ENCODE measurements at regions not wholly inside any gene's neighbourhood (a gene's known extent, or its start where the extent isn't known, plus 50 kb on each side); places are given as distances from the start of the nearest gene placed in this dataset.
"Not testable (repeated sequence)": the region's sequence is repeated elsewhere in the genome, so short reads cannot be mapped to it uniquely, and the experiment has no call there.

- DNase-seq (ENCODE audit: low read depth): no peak
These were observed 52.9 kb upstream of the HDDC2 start for GRCh38 chr6:125354649-125355048.

DNA sequence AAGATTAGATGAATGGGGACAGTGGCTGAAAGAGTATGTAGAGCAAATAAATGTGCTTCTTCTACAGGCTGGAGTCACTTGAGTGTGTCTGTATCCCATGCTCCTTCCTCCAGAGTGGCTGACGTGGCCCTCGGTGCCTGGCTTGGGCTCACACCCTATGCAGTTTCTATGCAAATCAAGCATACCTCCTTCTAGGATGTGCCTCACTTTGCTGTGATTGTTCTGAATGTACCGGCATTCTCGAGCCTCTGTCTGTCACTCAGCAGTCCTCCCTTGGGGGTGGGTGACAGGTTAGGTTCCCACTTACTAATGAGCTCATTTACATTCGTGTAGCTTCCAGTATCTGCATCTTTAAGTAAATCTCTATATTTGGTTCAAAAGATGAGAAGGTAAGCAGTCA lies 55.1 kb upstream of the HDDC2 start:
- no peak for DNase-seq (ENCODE audit: low read depth)

GRCh38 chr6:125357515-125358256 lies 55.9 kb upstream of the HDDC2 start:
- no peak for DNase-seq (ENCODE audit: low read depth)

GRCh38 chr6:125358898-125359297 lies 57.1 kb upstream of the HDDC2 start:
- DNase-seq (ENCODE audit: low read depth): no peak

GRCh38 chr6:125361868-125362267 lies 60.1 kb upstream of the HDDC2 start:
- DNase-seq (ENCODE audit: low read depth): no peak

- peak; percentile 25 for DNase-seq (ENCODE audit: low read depth)
These were observed 61.5 kb upstream of the HDDC2 start for GRCh38 chr6:125363039-125363823.

GRCh38 chr6:125363824-125364165 lies 62.0 kb upstream of the HDDC2 start:
- DNase-seq (ENCODE audit: low read depth): no peak

GRCh38 chr6:125365230-125365629 lies 63.5 kb upstream of the HDDC2 start:
- DNase-seq (ENCODE audit: low read depth): no peak

DNA sequence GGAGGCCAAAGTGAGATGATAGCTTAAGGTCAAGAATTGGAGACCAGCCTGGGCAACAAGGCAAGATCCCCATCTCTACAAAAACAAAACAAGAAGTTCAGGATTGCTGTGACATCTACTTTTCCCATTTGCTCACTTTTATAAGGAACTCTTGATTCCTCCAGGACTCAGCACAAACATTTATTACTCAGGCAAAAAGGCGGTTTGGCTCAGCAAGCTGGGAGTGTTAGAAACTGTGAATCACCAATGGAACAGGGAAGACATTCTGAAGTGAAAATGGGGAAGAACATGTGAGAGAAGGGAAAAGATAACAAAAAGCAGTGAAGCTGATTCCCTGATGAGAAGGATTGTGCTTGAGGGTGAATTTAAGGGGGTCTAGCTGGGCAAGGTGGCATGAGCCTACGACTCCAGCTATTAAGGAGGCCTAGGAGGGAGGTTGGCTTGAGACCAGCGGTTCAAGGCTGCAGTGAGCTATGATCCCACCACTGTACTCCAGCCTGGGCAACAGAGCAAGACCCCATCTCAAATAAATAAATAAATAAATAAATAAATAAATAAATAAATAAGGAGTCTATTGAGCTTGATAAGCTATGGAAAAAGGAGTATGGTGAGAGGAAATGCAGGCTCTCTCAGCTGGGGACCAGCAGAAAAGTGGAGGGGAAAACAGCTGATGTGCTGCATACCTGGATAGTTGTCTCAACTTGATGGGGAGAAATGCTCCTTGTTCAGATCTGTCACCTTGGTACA lies 65.4 kb upstream of the HDDC2 start:
- no peak for DNase-seq (ENCODE audit: low read depth)

DNA sequence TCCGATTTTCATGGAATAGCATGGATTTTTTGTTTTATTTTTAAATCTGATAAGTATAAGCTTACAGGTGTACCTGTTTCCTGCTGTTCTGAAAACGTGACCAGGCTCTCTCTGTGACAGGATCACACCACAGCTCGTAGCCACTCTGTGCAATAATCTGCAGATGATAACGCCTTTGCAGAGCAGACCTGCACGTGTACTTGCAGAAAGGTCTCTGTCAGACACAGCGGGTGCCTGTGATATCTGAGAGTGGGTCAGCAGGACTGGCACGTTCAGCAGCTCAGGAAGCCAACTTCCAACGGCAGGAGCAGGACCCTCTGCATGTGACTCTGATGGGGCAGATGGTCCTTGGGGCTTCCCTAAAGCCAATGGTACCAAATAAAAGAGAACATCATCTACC lies 68.6 kb upstream of the HDDC2 start:
- DNase-seq (ENCODE audit: low read depth): no peak

GRCh38 chr6:125375013-125375412 lies 73.2 kb upstream of the HDDC2 start:
- no peak for DNase-seq (ENCODE audit: low read depth)

DNA sequence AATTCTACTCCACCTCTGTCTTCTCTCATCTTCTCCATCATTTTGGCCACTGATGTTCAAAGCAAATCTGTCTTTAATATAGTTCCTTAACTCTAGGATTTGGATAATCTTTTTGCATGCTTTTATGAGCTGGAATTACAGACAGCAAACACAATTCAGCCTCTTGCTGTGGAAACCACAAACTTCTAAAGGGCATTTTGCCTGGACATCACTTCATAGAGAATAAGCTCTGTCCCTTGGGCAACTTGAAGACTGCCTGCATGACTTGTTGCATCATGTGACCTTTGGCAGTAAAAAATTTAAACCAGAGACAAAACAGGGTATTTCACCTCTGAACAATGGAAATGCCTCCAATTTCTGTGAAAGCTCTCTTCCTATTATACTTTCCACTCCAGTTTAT lies 74.1 kb upstream of the HDDC2 start:
- no peak for DNase-seq (ENCODE audit: low read depth)

- peak; percentile 74 for DNase-seq (ENCODE audit: low read depth)
These were observed 75.9 kb upstream of the HDDC2 start for GRCh38 chr6:125377621-125378020.

DNA sequence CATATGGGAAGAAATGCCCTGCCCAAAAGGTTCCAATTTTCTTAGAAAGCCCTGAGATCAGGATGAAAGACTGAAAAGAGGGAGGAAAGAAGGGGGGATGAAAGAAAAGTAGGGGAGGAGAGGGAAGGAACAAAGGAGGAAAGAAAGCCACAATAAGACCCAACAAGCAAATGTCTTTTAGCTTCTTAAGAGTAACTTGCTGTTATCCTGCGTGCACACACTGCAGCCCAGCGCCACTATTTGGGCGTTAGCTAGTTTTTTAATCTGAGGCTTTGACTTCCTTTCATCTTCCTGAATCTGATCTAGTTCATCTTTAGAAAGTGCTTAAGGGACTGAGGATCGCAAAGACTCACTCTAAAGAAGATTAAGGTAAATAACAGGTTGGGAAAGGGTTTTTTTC lies 77.4 kb upstream of the HDDC2 start:
- no peak for DNase-seq (ENCODE audit: low read depth)

GRCh38 chr6:125380474-125380873 lies 78.7 kb upstream of the HDDC2 start:
- DNase-seq (ENCODE audit: low read depth): no peak

DNA sequence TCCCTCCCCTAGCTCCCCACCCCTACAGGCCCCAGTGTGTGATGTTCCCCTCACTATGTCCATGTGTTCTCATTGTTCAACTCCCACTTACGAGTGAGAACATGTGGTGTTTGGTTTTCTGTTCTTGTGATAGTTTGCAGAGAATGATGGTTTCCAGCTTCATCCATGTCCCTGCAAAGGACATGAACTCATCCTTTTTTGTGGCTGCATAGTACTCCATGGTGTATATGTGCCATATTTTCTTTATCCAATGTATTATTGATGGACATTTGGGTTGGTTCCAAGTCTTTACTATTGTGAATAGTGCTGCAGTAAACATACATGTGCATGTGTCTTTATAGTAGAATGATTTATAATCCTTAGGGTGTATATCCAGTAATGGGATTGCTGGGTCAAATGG lies 84.6 kb upstream of the HDDC2 start:
- DNase-seq (ENCODE audit: low read depth): not testable (repeated sequence)

DNA sequence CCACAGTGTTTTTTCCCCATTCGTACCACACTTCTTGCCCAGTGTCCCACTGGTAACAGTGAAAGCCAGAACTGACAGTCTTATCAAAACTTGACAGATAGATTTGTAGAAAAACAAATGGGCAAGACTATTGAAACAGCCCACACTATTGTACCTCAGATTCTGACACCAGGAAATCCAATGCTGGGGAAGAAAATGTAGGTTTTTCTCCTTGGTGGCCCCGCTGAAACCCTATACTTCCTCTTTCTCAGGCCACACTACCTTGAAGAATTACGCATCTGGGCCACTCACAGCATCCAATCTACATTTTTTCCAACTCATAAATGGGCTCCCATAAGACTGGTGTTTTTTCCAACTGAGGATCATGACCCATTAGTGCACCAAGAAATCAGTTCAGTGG lies 90.9 kb upstream of the HDDC2 start:
- no peak for DNase-seq (ENCODE audit: low read depth)

- no peak for DNase-seq (ENCODE audit: low read depth)
These were observed 91.7 kb upstream of the HDDC2 start for GRCh38 chr6:125393449-125393858.

GRCh38 chr6:125406741-125407140 lies 105.0 kb upstream of the HDDC2 start:
- DNase-seq (ENCODE audit: low read depth): no peak

- no peak for DNase-seq (ENCODE audit: low read depth)
These were observed 112.7 kb upstream of the HDDC2 start for GRCh38 chr6:125414507-125414906.

GRCh38 chr6:125415913-125416312 lies 114.1 kb upstream of the HDDC2 start:
- peak; percentile 53 for DNase-seq (ENCODE audit: low read depth)

GRCh38 chr6:125421836-125422235 lies 120.1 kb upstream of the HDDC2 start:
- DNase-seq (ENCODE audit: low read depth): no peak

- DNase-seq (ENCODE audit: low read depth): no peak
These were observed 121.3 kb upstream of the HDDC2 start for GRCh38 chr6:125423047-125423446.

Data from HS-5 (cell line).